ENCODE measurements at regions not wholly inside any gene's neighbourhood (a gene's known extent, or its start where the extent isn't known, plus 50 kb on each side); places are given as distances from the start of the nearest gene placed in this dataset.
"Not testable (repeated sequence)": the region's sequence is repeated elsewhere in the genome, so short reads cannot be mapped to it uniquely, and the experiment has no call there.

DNA sequence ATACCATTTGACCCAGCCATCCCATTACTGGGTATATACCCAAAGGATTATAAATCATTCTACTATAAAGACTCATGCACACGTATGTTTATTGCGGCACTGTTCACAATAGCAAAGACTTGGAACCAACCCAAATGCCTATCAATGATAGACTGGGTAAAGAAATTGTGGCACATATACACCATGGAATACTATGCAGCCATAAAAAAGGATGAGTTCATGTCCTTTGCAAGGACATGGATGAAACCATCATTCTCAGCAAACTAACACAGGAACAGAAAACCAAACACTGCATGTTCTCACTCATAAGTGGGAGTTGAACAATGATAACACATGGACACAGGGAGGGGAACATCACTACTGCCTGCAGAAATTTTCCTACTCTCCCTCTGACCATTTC is 90.0 kb downstream of the HLX start:
- TF ChIP-seq, protein P1, sequence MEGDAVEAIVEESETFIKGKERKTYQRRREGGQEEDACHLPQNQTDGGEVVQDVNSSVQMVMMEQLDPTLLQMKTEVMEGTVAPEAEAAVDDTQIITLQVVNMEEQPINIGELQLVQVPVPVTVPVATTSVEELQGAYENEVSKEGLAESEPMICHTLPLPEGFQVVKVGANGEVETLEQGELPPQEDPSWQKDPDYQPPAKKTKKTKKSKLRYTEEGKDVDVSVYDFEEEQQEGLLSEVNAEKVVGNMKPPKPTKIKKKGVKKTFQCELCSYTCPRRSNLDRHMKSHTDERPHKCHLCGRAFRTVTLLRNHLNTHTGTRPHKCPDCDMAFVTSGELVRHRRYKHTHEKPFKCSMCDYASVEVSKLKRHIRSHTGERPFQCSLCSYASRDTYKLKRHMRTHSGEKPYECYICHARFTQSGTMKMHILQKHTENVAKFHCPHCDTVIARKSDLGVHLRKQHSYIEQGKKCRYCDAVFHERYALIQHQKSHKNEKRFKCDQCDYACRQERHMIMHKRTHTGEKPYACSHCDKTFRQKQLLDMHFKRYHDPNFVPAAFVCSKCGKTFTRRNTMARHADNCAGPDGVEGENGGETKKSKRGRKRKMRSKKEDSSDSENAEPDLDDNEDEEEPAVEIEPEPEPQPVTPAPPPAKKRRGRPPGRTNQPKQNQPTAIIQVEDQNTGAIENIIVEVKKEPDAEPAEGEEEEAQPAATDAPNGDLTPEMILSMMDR (IDR thresholded peaks at IDR 0.05) = not testable (repeated sequence)
- not testable (repeated sequence) for TF ChIP-seq POLR2AphosphoS5, POLR2A (IDR thresholded peaks at IDR 0.05)

Data from upper lobe of left lung (tissue), 4 donors.